ENCODE measurements at regions not wholly inside any gene's neighbourhood (a gene's known extent, or its start where the extent isn't known, plus 50 kb on each side); places are given as distances from the start of the nearest gene placed in this dataset.

DNA sequence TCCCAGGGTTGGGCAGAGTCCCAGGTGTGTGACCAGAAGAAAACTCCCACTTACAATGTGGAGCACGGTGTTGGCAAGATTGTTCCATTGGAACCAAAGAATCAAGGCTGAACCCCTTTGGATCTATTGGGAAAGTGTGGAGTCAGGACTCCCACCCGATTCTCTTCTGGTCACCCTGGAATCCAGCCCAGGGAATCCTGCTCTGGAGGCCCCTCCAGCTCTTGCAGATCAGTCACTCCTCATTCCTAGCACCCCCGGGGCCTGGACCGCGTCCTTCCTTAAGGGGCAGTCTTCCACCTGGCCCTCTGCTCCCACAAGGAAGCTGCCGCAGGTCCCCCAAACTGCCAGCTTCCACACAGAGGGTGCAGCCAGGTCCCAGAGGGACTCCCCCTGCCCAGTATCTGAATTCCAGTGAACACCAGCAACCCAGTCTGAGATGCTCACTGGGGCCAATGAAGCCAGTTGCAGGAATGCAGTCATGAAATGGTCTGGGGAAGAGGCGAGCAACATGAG, 170.1 kb downstream of the GADD45G start:
- no peak for TF ChIP-seq EZH2phosphoT487 (conservative IDR thresholded peaks at IDR 0.05; ENCODE audit: low read length)
- TF ChIP-seq, protein P1, sequence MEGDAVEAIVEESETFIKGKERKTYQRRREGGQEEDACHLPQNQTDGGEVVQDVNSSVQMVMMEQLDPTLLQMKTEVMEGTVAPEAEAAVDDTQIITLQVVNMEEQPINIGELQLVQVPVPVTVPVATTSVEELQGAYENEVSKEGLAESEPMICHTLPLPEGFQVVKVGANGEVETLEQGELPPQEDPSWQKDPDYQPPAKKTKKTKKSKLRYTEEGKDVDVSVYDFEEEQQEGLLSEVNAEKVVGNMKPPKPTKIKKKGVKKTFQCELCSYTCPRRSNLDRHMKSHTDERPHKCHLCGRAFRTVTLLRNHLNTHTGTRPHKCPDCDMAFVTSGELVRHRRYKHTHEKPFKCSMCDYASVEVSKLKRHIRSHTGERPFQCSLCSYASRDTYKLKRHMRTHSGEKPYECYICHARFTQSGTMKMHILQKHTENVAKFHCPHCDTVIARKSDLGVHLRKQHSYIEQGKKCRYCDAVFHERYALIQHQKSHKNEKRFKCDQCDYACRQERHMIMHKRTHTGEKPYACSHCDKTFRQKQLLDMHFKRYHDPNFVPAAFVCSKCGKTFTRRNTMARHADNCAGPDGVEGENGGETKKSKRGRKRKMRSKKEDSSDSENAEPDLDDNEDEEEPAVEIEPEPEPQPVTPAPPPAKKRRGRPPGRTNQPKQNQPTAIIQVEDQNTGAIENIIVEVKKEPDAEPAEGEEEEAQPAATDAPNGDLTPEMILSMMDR (IDR thresholded peaks at IDR 0.05; ENCODE audit: insufficient read depth, low read length, poor library complexity, severe bottlenecking) = no peak

Data from SU-DHL-6 (cell line).